ENCODE measurements at regions not wholly inside any gene's neighbourhood (a gene's known extent, or its start where the extent isn't known, plus 50 kb on each side); places are given as distances from the start of the nearest gene placed in this dataset.

GRCh38 chr13:107238262-107238981, 670.5 kb upstream of the ARGLU1 start:
- no peak for TF ChIP-seq CTCF (conservative IDR thresholded peaks at IDR 0.05)
- TF ChIP-seq EZH2 (IDR thresholded peaks at IDR 0.05; ENCODE audit: low read depth) = no peak
